ENCODE measurements at regions not wholly inside any gene's neighbourhood (a gene's known extent, or its start where the extent isn't known, plus 50 kb on each side); places are given as distances from the start of the nearest gene placed in this dataset.
"Not testable (repeated sequence)": the region's sequence is repeated elsewhere in the genome, so short reads cannot be mapped to it uniquely, and the experiment has no call there.

GRCh38 chr10:46095943-46096342 is 49.9 kb upstream of the MSMB start:
- DNase-seq (ENCODE audit: low read depth in 3 of 3, low spot score in 1 of 3): not testable (repeated sequence)

- no peak for DNase-seq (ENCODE audit: low read depth in 3 of 3, low spot score in 1 of 3)
Observed at GRCh38 chr10:46096446-46096845, 50.4 kb upstream of the MSMB start.

- DNase-seq (ENCODE audit: low read depth in 3 of 3, low spot score in 1 of 3): no peak
Observed at GRCh38 chr10:46096909-46097575, 51.0 kb upstream of the MSMB start.

GRCh38 chr10:46097576-46098317 is 51.7 kb upstream of the MSMB start:
- no peak for DNase-seq (ENCODE audit: low read depth in 3 of 3, low spot score in 1 of 3)

GRCh38 chr10:46098386-46098785 is 52.3 kb upstream of the MSMB start:
- no peak for DNase-seq (ENCODE audit: low read depth in 3 of 3, low spot score in 1 of 3)

GRCh38 chr10:46098925-46099324 is 52.9 kb upstream of the MSMB start:
- DNase-seq (ENCODE audit: low read depth in 3 of 3, low spot score in 1 of 3): not testable (repeated sequence)

GRCh38 chr10:46104071-46104585 is 58.1 kb upstream of the MSMB start:
- no peak for DNase-seq (ENCODE audit: low read depth in 3 of 3, low spot score in 1 of 3)

- DNase-seq (ENCODE audit: low read depth in 3 of 3, low spot score in 1 of 3): not testable (repeated sequence)
Observed at GRCh38 chr10:46105416-46105815, 59.3 kb upstream of the MSMB start.

- not testable (repeated sequence) for DNase-seq (ENCODE audit: low read depth in 3 of 3, low spot score in 1 of 3)
Observed at GRCh38 chr10:46105856-46106409, 59.9 kb upstream of the MSMB start.

- DNase-seq (ENCODE audit: low read depth in 3 of 3, low spot score in 1 of 3): peak in 1 of 3 donors; percentile 27
Observed at GRCh38 chr10:46106410-46107255, 60.6 kb upstream of the MSMB start.

GRCh38 chr10:46108158-46108499 is 62.1 kb upstream of the MSMB start:
- DNase-seq (ENCODE audit: low read depth in 3 of 3, low spot score in 1 of 3): not testable (repeated sequence)

- not testable (repeated sequence) for DNase-seq (ENCODE audit: low read depth in 3 of 3, low spot score in 1 of 3)
Observed at GRCh38 chr10:46154271-46154670, 108.2 kb upstream of the MSMB start.

- DNase-seq (ENCODE audit: low read depth in 3 of 3, low spot score in 1 of 3): not testable (repeated sequence)
Observed at GRCh38 chr10:46154683-46155082, 108.6 kb upstream of the MSMB start.

- not testable (repeated sequence) for DNase-seq (ENCODE audit: low read depth in 3 of 3, low spot score in 1 of 3)
Observed at GRCh38 chr10:46156866-46157265, 110.8 kb upstream of the MSMB start.

GRCh38 chr10:46169736-46170135 is 117.1 kb upstream of the ANTXRL start:
- no peak for DNase-seq (ENCODE audit: low read depth in 3 of 3, low spot score in 1 of 3)

GRCh38 chr10:46170789-46171188 is 116.0 kb upstream of the ANTXRL start:
- DNase-seq (ENCODE audit: low read depth in 3 of 3, low spot score in 1 of 3): no peak

- DNase-seq (ENCODE audit: low read depth in 3 of 3, low spot score in 1 of 3): no peak
Observed at GRCh38 chr10:46171661-46172060, 115.1 kb upstream of the ANTXRL start.

GRCh38 chr10:46175296-46175695 is 111.5 kb upstream of the ANTXRL start:
- no peak for DNase-seq (ENCODE audit: low read depth in 3 of 3, low spot score in 1 of 3)

GRCh38 chr10:46175831-46176230 is 111.0 kb upstream of the ANTXRL start:
- no peak for DNase-seq (ENCODE audit: low read depth in 3 of 3, low spot score in 1 of 3)

GRCh38 chr10:46187431-46187830 is 99.4 kb upstream of the ANTXRL start:
- not testable (repeated sequence) for DNase-seq (ENCODE audit: low read depth in 3 of 3, low spot score in 1 of 3)

- DNase-seq (ENCODE audit: low read depth in 3 of 3, low spot score in 1 of 3): no peak
Observed at GRCh38 chr10:46197050-46197449, 89.7 kb upstream of the ANTXRL start.

All from stimulated activated CD4-positive, alpha-beta T cell treated with anti-CD3 and anti-CD28 coated beads, TNF-alpha, amount 100 ng/mL, for 1 hour (primary cell).